PC-9 (cell line): ENCODE measurements at regions not wholly inside any gene's neighbourhood (a gene's known extent, or its start where the extent isn't known, plus 50 kb on each side); places are given as distances from the start of the nearest gene placed in this dataset.

Source experiments
- BruUV-seq: library from RNA; stranded (reverse); fragments of 400-500 nt; replicated peaks from 2 replicates; lab custom pipeline; 2021; lab: Mats Ljungman, UMichigan
- CTCF ChIA-PET: fragments of 300-600 bp; sonication (Branson Sonifier 250); formaldehyde crosslinking; loops from one replicate; lab custom pipeline; 2022; ENCODE audit warnings: antibody characterized with exemption; lab: Charles Lee
- POLR2A ChIA-PET: fragments of 300-600 bp; sonication (Branson Sonifier 250); formaldehyde crosslinking; loops from one replicate; lab custom pipeline; 2022; ENCODE audit warnings: antibody characterized with exemption; ENCODE audit not compliant: unreplicated experiment; lab: Charles Lee
- DNase-seq, 2 experiments: peaks; one replicate each; pipeline versions ENCODE4 v3.0.0 to v3.0.0-alpha.2; 2015 to 2022; ENCODE audit warnings: mixed read lengths in 1 of 2
- H2AFZ ChIP-seq: fragments of 200-600 bp; sonication (generic); 2 replicates; pipeline ENCODE4 v1.8.1; 2017; ENCODE audit warnings: antibody characterized with exemption
- H3F3A ChIP-seq: fragments of 200-600 bp; sonication (generic); 2 replicates; pipeline ENCODE4 v1.8.1; 2017; ENCODE audit warnings: antibody characterized with exemption, mild to moderate bottlenecking, low read depth; ENCODE audit not compliant: insufficient read depth
- H3K27ac ChIP-seq: fragments of 200-600 bp; sonication (generic); 2 replicates; pipeline ENCODE4 v1.6.1; 2016; ENCODE audit warnings: mixed run types
- H3K27me3 ChIP-seq: fragments of 200-600 bp; sonication (generic); 2 replicates; pipeline ENCODE4 v1.6.1; 2016; ENCODE audit warnings: low read depth, mixed run types; ENCODE audit not compliant: insufficient read depth
- H3K36me3 ChIP-seq: fragments of 200-600 bp; sonication (generic); 2 replicates; pipeline ENCODE4 v1.6.1; 2016; ENCODE audit warnings: low read depth, mixed run types
- H3K4me1 ChIP-seq: fragments of 200-600 bp; sonication (generic); replicated peaks from 2 replicates; pipeline ENCODE4 v1.6.1; 2016; ENCODE audit warnings: mixed run types; ENCODE audit not compliant: insufficient read depth
- H3K4me2 ChIP-seq: fragments of 200-600 bp; sonication (generic); 2 replicates; pipeline ENCODE4 v1.6.1; 2017; ENCODE audit warnings: mixed run types
- H3K4me3 ChIP-seq: fragments of 200-600 bp; sonication (generic); 2 replicates; pipeline ENCODE4 v1.6.1; 2016; ENCODE audit warnings: mixed run types
- H3K79me2 ChIP-seq: fragments of 200-600 bp; sonication (generic); 2 replicates; pipeline ENCODE4 v1.6.1; 2017; ENCODE audit warnings: low read depth, mixed run types
- H3K9me2 ChIP-seq: fragments of 200-600 bp; sonication (generic); 2 replicates; pipeline ENCODE4 v1.8.1; 2017; ENCODE audit warnings: mild to moderate bottlenecking; ENCODE audit not compliant: insufficient read depth
- H3K9me3 ChIP-seq: fragments of 200-600 bp; sonication (generic); 2 replicates; pipeline ENCODE4 v1.8.1; 2016; ENCODE audit warnings: low read depth; ENCODE audit not compliant: insufficient read depth
- H4K20me1 ChIP-seq: fragments of 200-600 bp; sonication (generic); 2 replicates; pipeline ENCODE4 v1.8.1; 2017; ENCODE audit not compliant: insufficient read depth
- EZH2 ChIP-seq: fragments of 200-600 bp; sonication (generic); IDR thresholded peaks from 2 replicates; pipeline ENCODE4 v1.8.0; 2017; ENCODE audit warnings: antibody characterized with exemption, low read depth
- intact Hi-C: fragments of 100-400 bp; cut with micrococcal nuclease; formaldehyde crosslinking; loops from one replicate; pipeline ENCODE4 v1.10.0; 2022; ENCODE audit not compliant: unreplicated experiment
- TF ChIP-seq, protein P1 (sequence below): fragments of 200-600 bp; sonication (generic); conservative IDR thresholded peaks from 2 replicates; pipeline ENCODE4 v1.6.1; 2017; ENCODE audit warnings: mixed run types, antibody characterized with exemption, mild to moderate bottlenecking, moderate library complexity

- CTCF ChIA-PET, result no interaction called here
- H3F3A ChIP-seq, result no peaks in the 10 kb centered on the region
- H3K4me1 ChIP-seq, result no peaks in the 10 kb centered on the region
- BruUV-seq, result no TSS peak
- H3K9me2 ChIP-seq, result no peaks in the 10 kb centered on the region
- no peak overlapping the region for H2AFZ ChIP-seq
- H3K4me3 ChIP-seq, result no peak overlapping the region
- no peaks in the 10 kb centered on the region for H3K27me3 ChIP-seq
- H3K9me3 ChIP-seq, result no peaks in the 10 kb centered on the region
- no peak for DNase-seq
- no peaks in the 10 kb centered on the region for H3K79me2 ChIP-seq
- intact Hi-C loops, result no loop called here
- H3K36me3 ChIP-seq, result no peaks in the 10 kb centered on the region
- POLR2A ChIA-PET, result no interaction called here
- no peak overlapping the region for H3K27ac ChIP-seq
- TF ChIP-seq, protein P1, sequence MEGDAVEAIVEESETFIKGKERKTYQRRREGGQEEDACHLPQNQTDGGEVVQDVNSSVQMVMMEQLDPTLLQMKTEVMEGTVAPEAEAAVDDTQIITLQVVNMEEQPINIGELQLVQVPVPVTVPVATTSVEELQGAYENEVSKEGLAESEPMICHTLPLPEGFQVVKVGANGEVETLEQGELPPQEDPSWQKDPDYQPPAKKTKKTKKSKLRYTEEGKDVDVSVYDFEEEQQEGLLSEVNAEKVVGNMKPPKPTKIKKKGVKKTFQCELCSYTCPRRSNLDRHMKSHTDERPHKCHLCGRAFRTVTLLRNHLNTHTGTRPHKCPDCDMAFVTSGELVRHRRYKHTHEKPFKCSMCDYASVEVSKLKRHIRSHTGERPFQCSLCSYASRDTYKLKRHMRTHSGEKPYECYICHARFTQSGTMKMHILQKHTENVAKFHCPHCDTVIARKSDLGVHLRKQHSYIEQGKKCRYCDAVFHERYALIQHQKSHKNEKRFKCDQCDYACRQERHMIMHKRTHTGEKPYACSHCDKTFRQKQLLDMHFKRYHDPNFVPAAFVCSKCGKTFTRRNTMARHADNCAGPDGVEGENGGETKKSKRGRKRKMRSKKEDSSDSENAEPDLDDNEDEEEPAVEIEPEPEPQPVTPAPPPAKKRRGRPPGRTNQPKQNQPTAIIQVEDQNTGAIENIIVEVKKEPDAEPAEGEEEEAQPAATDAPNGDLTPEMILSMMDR, result no peak
- TF ChIP-seq EZH2, result no peak
- H3K4me2 ChIP-seq, result no peak overlapping the region
- no peaks in the 10 kb centered on the region for H4K20me1 ChIP-seq
Measured at GRCh38 chr1:80085067-80085466, 1078.5 kb upstream of the ADGRL4 start.

DNA sequence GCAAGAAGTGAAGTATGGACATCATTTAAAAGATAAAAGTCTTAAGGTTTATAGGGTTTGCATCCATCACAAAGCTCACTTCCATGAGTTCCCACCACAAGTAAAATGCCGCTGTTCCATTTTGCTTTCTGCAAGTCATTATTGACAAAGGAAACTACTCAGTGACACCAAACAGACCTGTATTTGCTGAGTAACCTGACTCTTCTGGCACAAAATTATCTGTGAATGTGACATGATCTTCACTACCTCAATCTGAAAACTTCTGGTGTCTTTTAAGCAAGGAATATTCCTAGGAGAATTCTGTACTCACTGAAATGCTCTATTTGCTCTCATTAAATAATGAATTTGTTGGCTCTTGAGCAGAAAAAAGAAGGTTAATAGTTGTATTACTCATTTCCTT, 1077.4 kb upstream of the ADGRL4 start:
- no peaks in the 10 kb centered on the region for H3K4me1 ChIP-seq
- ChIA-PET CTCF (no interaction called here), POLR2A (no interaction called here)
- H2AFZ ChIP-seq, result no peak overlapping the region
- no peak overlapping the region for H3K27ac ChIP-seq
- TF ChIP-seq, protein P1, result no peak
- TF ChIP-seq EZH2, result no peak
- H3K79me2 ChIP-seq, result no peaks in the 10 kb centered on the region
- no peaks in the 10 kb centered on the region for H3K27me3 ChIP-seq
- H3K36me3 ChIP-seq, result no peaks in the 10 kb centered on the region
- no peaks in the 10 kb centered on the region for H3K9me2 ChIP-seq
- H3K4me2 ChIP-seq, result no peak overlapping the region
- intact Hi-C loops, result no loop called here
- no TSS peak for BruUV-seq
- no peaks in the 10 kb centered on the region for H3F3A ChIP-seq
- no peak overlapping the region for H3K4me3 ChIP-seq
- H4K20me1 ChIP-seq, result no peaks in the 10 kb centered on the region
- DNase-seq, result no peak
- H3K9me3 ChIP-seq, result no peaks in the 10 kb centered on the region

- no peaks in the 10 kb centered on the region for H4K20me1 ChIP-seq
- intact Hi-C loops, result no loop called here
- H3K9me2 ChIP-seq, result no peaks in the 10 kb centered on the region
- no peak overlapping the region for H2AFZ ChIP-seq
- no peak overlapping the region for H3K4me3 ChIP-seq
- DNase-seq, result no peak
- no peaks in the 10 kb centered on the region for H3K36me3 ChIP-seq
- no peak overlapping the region for H3K27ac ChIP-seq
- no peaks in the 10 kb centered on the region for H3K9me3 ChIP-seq
- ChIA-PET CTCF (no interaction called here), POLR2A (no interaction called here)
- H3F3A ChIP-seq, result no peaks in the 10 kb centered on the region
- no peaks in the 10 kb centered on the region for H3K79me2 ChIP-seq
- H3K27me3 ChIP-seq, result no peaks in the 10 kb centered on the region
- no peak for TF ChIP-seq EZH2
- TF ChIP-seq, protein P1, result no peak
- no peaks in the 10 kb centered on the region for H3K4me1 ChIP-seq
- no peak overlapping the region for H3K4me2 ChIP-seq
- no TSS peak for BruUV-seq
Measured at GRCh38 chr1:80076469-80076868, 1069.9 kb upstream of the ADGRL4 start.
